SKM-1 treated with dmso at 0.1 percent for 144 hours (cell line): ENCODE measurements at regions not wholly inside any gene's neighbourhood (a gene's known extent, or its start where the extent isn't known, plus 50 kb on each side); places are given as distances from the start of the nearest gene placed in this dataset.

ENCODE experiments used
- DNase-seq: peaks from one replicate; lab custom pipeline; 2025; ENCODE audit not compliant: unreplicated experiment; lab: John Stamatoyannopoulos, UW

DNA sequence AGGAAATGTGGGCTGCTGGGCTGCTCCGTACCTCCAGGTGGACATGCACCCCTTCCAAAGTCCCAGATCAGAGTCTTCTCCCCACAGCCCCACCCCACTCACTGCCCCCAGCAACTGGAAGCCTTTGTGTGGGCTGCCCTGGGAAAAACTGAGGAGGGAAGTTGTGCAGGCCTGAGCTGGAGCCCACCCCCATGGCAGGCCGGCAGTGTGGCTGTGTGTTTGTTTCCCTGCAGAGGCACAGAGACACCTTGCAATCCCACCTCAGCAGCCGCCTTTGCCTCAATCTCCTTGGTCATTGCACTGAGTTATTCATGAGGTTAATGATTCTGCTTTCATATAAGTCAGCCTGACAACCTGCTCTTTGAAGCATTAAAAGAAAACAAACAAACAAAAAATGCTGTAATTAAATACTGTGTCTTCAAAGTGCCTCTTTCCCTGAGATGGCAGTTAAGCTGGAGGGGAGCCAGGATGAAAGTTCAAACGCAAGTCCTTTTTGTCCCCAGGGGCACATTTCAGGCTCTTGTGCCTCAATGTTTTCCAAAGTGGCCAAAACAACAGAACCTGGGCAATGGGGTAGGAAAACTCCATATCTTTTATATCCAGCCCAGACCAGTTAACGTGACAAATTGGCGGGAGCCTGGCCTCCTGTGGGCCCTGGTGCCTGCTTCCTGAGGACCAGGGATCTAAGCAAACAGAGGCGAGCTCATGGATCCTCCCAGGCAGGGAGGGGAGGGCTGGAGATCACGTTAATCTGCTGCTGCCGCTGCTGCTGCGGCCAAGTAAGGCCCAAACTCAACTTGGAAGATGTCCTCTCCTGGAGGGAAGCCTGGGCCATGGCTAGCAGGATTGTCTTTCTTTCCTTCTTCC, 51.9 kb upstream of the TSPAN11 start:
- DNase-seq: no peak

DNA sequence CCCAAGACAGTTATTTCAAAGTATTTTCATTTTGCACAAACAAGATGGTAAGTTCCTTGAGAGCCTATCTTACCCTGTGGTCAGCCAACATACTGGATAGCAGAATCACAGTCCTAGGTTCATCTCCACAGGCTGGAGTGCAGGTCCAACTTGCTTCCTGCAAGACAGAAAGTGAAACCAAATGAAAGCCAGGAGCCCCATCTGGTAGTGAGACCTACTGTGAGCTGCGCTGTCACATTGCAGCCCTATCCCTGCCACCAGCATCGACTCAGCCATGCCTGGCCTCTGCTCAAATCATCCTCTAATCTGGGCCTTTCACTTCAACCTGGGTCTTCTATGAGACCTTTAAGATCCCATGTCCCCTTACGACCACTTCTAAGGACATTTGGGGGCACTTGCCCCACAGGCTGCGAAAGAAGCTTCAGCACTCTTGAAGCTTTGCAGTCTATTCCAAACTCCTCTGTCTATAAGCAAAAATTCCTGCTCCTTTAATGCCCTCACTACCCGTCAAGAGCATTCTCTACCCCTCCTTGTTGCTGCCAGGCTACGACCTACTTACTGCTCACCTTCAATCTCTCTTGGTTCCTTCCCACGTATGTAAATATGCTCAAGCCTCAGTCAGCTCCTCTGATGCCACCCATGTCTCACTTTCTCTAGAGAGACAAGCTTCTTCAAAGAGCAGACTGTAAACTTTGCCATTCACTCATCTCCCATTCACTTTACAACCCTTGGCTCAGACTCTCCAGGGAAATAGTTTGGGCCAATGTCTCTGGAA, 55.9 kb upstream of the TSPAN11 start:
- DNase-seq: no peak

- DNase-seq: no peak
These were observed 59.1 kb upstream of the TSPAN11 start for GRCh38 chr12:30867415-30867814.

DNA sequence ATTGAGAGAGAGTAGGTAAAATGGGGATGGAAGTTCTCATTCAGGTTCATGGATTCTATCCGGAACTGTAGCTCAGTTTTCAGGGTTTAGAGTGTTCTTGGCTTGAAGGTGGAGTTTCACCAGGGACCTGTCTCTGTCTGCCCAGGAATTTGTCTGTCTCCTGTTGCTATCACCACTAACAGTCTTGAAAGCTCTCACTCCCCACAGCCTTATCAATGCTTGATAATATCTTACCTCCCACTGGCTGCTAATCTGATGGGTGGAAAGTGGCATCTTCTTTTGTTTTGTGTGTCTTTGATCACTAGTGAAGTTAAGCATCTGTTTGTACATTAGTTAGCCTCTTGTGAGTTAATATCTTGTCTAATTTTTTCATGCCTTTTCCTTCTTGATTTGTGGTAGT, 60.3 kb upstream of the TSPAN11 start:
- DNase-seq: no peak

DNA sequence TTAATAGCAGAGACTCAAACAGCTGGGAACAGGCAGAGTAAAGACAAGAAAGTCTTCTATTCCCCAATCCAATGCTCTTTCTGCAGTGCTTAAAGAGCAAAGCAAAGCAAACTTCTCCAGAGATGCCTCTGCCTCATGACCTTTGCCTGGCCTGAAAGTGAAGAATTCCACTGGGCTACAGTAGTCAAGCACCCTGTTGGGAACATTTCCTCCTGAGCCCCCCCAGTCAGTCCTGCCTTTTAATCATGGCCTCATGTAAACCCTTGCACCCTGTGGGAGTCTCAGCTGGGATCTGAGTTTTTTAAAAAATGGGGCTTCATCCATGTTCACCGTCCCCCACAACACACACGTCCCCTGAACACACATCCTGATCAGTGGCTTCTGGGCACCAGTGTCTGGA, 62.7 kb upstream of the TSPAN11 start:
- no peak for DNase-seq

DNA sequence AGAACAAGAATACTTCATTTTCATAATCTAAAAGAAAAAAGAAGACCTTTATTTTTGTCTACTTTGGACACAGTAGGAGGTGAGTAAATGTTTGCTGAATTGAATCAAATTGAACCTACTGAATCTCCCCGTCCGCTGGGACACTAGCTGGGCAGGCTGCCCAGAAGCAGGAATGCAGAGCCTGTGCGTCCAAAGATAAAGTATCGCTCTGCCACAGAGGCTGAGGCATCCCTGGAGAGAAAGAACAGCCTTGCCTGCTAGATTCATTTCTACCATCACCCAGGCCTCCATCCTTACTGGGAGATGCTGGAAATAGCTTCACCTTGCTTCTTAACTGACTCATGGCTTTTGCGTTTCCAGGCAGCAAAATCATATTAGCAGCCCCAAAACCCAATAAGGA, 64.1 kb upstream of the TSPAN11 start:
- DNase-seq: no peak

- DNase-seq: no peak
These were observed 67.3 kb upstream of the TSPAN11 start for GRCh38 chr12:30859226-30859625.

- no peak for DNase-seq
These were observed 68.1 kb upstream of the TSPAN11 start for GRCh38 chr12:30858471-30858870.

DNA sequence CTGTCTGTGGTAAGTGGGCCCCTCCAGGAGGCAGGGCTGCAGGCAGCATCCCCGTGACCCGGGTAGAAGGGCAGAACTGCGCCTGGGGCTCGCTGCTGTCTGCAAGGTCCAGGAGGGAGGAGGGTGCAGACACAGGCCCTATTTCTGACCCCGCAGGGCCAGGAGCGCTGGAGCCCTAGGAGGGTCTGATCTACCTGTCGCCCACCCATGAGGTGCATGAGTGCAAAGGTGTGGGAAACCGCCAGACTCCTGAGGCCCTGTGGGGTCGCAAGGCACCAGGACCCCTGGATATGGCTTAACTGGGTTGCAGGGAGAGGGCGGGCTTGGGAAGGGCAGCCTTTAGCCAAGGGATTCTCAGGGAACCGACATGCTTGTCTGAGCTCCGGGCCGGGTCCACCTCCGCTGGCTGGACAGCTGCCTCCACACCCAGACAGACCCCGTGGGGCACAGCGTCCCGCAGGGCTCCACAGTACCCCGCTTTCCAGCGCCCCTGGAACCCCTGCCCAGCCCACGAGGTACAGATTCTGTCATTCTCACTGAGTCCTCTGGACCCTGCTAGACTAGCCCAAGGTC, 72.9 kb upstream of the TSPAN11 start:
- no peak for DNase-seq

GRCh38 chr12:30850684-30851083, 75.9 kb upstream of the TSPAN11 start:
- DNase-seq: no peak

- DNase-seq: peak; percentile 45
These were observed 79.3 kb upstream of the TSPAN11 start for GRCh38 chr12:30847259-30847658.

- DNase-seq: no peak
These were observed 79.8 kb upstream of the TSPAN11 start for GRCh38 chr12:30846776-30847175.

GRCh38 chr12:30845676-30846075, 80.9 kb upstream of the TSPAN11 start:
- DNase-seq: no peak

GRCh38 chr12:30843211-30843610, 83.3 kb upstream of the TSPAN11 start:
- DNase-seq: no peak

GRCh38 chr12:30840715-30841114, 85.8 kb upstream of the TSPAN11 start:
- DNase-seq: no peak

DNA sequence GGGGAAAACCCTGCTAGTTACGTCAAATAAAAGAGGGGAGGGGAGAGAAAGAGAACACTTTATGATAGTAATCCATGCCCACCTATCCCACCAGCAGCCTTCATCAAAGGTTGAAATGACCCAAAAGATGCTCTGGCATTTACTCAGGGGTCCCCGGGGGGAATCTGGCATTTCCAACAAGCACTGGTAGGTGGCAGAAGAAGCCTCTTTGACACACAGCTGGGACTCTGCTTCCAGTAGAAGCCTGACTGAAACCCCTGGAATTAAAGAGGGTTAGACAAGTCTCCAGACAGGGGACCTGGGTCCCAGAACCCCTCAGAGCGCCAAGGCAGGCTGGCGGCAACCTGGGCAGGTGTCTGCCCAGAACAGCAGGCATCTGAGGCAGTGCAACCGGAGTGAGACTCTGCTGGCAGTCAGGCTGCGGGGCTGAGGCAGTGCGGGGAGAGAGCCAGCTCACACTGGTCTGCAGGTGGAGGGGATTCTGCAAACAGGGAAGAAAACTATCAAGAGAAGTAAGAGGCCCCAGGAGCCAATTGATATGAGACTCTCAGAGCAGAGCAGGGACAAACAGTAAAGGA, 85.0 kb upstream of the CAPRIN2 start:
- no peak for DNase-seq

GRCh38 chr12:30837595-30837994, 82.8 kb upstream of the CAPRIN2 start:
- DNase-seq: no peak

- DNase-seq: no peak
These were observed 82.1 kb upstream of the CAPRIN2 start for GRCh38 chr12:30836656-30837445.

DNA sequence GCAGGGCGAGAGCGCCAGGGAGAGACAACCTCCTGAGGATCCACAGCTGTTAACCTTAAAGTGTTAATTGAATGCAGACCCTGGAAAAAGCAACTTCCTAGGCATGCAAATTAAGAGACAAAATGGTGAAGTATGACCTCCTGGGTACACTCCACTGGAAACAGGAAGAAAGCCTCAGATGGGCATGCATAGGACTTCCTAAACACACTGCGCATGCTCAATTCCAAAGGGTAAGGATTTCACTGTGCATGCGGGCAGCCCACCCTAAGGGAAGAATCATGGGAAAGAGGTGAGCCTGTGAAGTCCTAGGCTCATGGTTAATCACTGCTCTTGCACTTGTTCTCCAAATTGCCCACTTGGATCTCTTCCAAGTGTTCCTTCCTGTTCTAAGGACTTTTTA, 80.5 kb upstream of the CAPRIN2 start:
- DNase-seq: no peak

GRCh38 chr12:30830751-30831150, 76.0 kb upstream of the CAPRIN2 start:
- DNase-seq: no peak

- no peak for DNase-seq
These were observed 75.1 kb upstream of the CAPRIN2 start for GRCh38 chr12:30829876-30830275.
